GM12864 (cell line): ENCODE measurements at regions not wholly inside any gene's neighbourhood (a gene's known extent, or its start where the extent isn't known, plus 50 kb on each side); places are given as distances from the start of the nearest gene placed in this dataset.
"Not testable (repeated sequence)": the region's sequence is repeated elsewhere in the genome, so short reads cannot be mapped to it uniquely, and the experiment has no call there.

Source experiments
- DNase-seq: peaks from one replicate; pipeline ENCODE4 v3.0.0-alpha.2; 2011; ENCODE audit warnings: low read depth
- H3K4me3 ChIP-seq: 2 replicates; pipeline ENCODE4 v1.5.1; 2011; ENCODE audit warnings: mild to moderate bottlenecking, low read depth, low read length, control low read depth
- CTCF ChIP-seq: IDR thresholded peaks from 2 replicates; pipeline ENCODE4 v1.5.1; 2011; ENCODE audit warnings: low read depth, mild to moderate bottlenecking, moderate library complexity, low read length, control low read depth, inconsistent platforms; ENCODE audit errors: missing control alignments

GRCh38 chr16:17560548-17560947 lies 89.8 kb upstream of the XYLT1 start:
- no peak overlapping the region for H3K4me3 ChIP-seq
- no peak for DNase-seq
- no peak for TF ChIP-seq CTCF

GRCh38 chr16:17559394-17559793 lies 88.6 kb upstream of the XYLT1 start:
- H3K4me3 ChIP-seq = no peak overlapping the region
- DNase-seq = no peak
- TF ChIP-seq CTCF = no peak

- TF ChIP-seq CTCF = no peak
- no peak for DNase-seq
- H3K4me3 ChIP-seq = no peak overlapping the region
Observed at GRCh38 chr16:17557949-17558348, 87.2 kb upstream of the XYLT1 start.

GRCh38 chr16:17557480-17557879 lies 86.7 kb upstream of the XYLT1 start:
- DNase-seq = no peak

GRCh38 chr16:17556276-17557052 lies 85.7 kb upstream of the XYLT1 start:
- DNase-seq = no peak
- no peak overlapping the region for H3K4me3 ChIP-seq
- TF ChIP-seq CTCF = peak; percentile 75

More at GRCh38 chr16:17557480-17557879, 86.7 kb upstream of the XYLT1 start:
- TF ChIP-seq CTCF = no peak
- H3K4me3 ChIP-seq = no peak overlapping the region

- peak; percentile 4 for TF ChIP-seq CTCF
- no peak overlapping the region for H3K4me3 ChIP-seq
Observed at GRCh38 chr16:17555176-17555575, 84.4 kb upstream of the XYLT1 start.

GRCh38 chr16:17552351-17552750 lies 81.6 kb upstream of the XYLT1 start:
- no peak overlapping the region for H3K4me3 ChIP-seq
- no peak for TF ChIP-seq CTCF
- DNase-seq = no peak

More at GRCh38 chr16:17555176-17555575, 84.4 kb upstream of the XYLT1 start:
- DNase-seq = no peak

GRCh38 chr16:17551682-17552081 lies 80.9 kb upstream of the XYLT1 start:
- not testable (repeated sequence) for DNase-seq, H3K4me3 ChIP-seq
